ENCODE measurements at regions not wholly inside any gene's neighbourhood (a gene's known extent, or its start where the extent isn't known, plus 50 kb on each side); places are given as distances from the start of the nearest gene placed in this dataset.

DNA sequence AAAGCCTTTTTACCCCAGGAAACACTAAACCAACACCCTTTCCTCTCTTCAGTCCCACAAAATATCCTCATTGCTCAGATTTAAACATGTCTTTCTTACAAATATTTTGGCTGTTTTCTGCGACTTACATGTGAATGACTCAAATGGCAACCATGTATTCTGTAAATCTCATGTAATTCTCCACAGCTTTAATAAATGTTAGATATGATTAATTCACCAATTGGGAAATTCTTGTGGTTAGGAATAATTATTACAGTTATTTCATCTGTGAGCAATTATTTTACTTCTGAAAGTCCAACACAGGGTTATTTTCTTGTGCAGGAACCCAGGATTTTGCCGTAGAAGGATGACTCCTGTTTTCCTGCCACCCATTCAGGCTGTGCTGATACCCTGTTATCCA is 431.5 kb downstream of the LMO4 start:
- TF ChIP-seq POLR2A (IDR thresholded peaks at IDR 0.05; ENCODE audit: low read length) (no peak), GATA1 (IDR thresholded peaks at IDR 0.05; ENCODE audit: low read depth, low read length) (no peak)

Data from erythroblast (primary cell).